ENCODE measurements at regions not wholly inside any gene's neighbourhood (a gene's known extent, or its start where the extent isn't known, plus 50 kb on each side); places are given as distances from the start of the nearest gene placed in this dataset.

- DNase-seq: no peak
Measured at GRCh38 chr10:117638664-117639200, 96.2 kb downstream of the EMX2 start.

DNA sequence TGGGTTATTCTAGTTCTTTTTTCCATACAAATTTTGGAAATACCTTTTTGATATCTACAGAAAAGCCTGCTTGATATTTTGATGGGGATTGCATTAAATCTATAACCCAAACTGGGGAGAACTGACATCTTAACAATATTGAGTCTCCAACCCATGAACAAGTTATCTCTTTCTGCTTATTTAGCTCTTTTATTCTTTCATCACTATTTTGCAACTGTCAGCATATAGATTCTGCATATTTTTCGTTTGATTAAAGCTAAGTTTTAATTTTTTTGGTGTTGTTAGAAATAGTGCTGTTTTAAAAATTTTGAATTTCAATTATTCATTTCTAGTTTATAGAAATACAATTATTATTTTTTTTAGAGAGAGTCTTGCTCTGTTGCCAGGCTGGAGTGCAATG is 97.9 kb downstream of the EMX2 start:
- no peak for DNase-seq

- DNase-seq: no peak
Measured at GRCh38 chr10:117646718-117647117, 104.2 kb downstream of the EMX2 start.

DNA sequence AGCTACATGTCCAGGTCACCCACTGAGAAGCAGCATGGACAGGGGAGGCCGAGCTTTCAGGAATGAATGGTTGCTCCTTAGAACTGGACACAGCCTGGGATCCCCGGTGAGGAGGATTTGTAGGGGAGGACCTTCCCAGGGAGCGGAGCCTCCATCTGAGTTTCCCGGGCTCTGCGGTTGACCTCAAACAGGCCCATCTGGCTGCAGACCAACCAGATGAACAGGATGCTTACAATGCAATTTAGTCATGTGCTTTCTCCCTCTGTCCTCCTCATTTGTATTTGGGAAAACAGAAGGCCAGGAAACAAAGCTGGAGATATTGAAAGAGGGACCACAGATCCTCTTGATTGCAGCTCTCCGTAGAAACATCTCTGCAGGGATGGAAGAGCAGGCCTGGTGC is 104.8 kb downstream of the EMX2 start:
- no peak for DNase-seq

GRCh38 chr10:117651121-117651520 is 108.6 kb downstream of the EMX2 start:
- no peak for DNase-seq

DNA sequence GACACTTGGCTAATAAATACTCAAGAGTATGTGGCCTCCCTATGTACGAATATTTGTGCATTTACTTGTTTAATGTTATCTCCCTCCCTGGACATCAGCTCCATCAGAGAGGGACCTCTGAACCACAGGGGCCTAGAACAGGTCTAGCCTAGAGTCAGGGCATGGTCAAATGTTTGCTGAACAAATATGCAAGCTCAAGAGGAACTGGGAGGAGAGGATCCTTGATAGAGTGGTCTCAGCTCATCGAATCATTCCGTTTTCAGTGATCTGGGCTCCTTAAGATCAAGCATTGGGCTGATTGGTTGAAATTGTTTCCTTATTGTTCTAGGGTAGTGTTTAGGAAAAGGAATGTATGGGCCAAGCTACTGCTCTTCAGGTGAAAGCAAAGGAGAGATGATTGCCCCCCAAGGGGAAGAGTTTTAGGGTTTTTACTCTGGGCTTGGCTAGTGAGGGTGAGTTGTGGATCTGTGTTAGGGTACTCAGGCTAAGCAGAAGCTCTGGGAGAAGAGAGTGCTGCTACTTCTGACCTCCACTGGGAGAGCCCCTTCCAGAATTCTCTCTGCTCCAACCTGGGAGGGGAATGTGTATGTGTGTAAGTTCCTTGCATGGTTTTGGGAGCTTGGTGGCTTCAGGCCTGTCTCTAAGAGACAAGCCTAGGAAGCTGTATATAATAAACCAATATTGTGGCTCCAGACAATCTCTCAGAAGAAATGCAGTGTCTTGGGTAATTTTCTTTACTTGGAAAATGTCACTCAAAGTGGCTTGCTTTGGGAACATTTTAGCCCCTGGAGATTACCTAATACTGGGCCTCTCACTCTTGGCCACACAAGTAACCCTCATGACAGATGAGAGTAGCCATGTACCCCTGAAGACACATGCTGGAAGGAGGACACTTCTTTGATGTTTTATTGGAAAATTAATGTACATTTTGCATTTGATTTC is 110.0 kb downstream of the EMX2 start:
- no peak for DNase-seq

- DNase-seq: no peak
Measured at GRCh38 chr10:117653170-117653515, 110.6 kb downstream of the EMX2 start.

DNA sequence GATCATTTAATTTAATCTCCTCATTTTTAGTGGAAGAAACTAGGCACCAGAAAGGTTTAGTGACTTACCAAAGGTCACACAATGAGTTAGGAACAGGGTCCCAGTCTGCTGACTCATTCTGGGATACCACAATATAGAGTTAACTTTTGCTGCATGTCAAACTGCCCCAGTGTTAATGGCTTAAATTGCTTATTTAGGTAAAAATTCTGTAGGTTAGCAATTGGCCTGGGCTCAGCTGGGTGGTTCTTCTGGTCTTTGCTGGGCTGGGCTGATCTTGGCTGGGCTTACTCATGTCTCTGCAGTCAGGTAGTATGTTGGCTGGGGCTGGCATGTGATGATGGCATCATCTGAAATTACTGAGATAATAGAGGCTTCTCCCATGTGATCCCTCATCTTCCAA is 111.6 kb downstream of the EMX2 start:
- DNase-seq: no peak

- DNase-seq: no peak
Measured at GRCh38 chr10:117656385-117657367, 114.1 kb downstream of the EMX2 start.

- DNase-seq: no peak
Measured at GRCh38 chr10:117661316-117661715, 118.8 kb downstream of the EMX2 start.

- DNase-seq: no peak
Measured at GRCh38 chr10:117662126-117662525, 119.6 kb downstream of the EMX2 start.

GRCh38 chr10:117662751-117663540 is 120.4 kb downstream of the EMX2 start:
- DNase-seq: no peak

DNA sequence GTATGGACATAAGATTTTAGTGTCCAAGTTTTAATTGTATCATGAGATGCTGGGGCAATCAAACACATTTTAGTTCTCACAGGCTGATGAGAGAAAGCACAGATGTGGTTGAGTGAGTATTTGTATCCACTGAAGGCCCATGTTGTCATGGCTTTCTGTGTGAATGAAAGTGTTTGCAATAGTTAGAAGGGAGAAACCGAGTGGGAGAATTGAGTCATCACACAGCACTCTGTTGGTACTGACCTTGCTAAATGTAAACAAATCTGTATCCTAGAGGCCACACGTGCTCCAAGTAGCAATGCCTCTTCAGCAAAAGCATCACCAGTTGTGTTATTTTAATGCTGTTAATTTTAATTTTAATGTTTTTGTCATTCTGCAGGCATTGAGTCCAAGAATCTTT is 121.2 kb downstream of the EMX2 start:
- no peak for DNase-seq

DNA sequence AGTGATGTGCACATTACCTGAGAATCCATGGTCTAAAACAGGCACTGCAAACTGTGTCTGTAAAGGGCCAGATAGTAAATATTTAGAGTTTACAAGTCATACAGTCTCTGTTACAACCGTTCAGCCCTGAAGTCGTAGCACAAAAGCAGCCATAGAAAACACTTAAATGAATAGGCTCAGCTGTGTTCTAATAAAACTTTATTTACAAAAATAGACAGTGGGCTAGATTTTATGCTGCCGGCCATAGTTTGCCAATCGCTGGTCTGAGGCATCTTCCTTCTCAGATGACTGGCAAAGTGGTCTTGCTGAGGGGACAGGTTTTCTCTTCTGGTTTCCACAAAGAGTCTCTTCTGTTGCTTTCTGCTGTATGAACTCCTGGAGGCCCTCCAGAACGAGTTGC is 121.7 kb downstream of the EMX2 start:
- DNase-seq: no peak

DNA sequence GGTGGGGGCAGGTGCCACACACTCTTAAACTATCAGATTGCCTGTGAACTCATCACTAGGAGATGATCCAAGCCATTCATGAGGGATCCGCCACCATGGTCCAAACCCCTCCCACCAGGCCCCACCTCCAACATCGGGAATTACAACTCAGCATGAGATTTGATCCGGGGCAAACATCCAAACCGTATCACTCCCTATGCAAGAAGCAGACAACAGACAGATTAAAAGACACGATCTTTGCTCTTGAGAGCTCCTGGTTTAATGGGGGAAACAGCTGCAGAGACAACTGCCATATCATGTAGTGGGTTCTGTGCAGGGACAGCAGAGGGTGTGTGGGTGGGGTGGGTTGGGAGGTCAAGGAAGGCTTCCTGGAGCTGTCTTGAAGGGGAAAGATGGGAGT is 123.6 kb downstream of the EMX2 start:
- no peak for DNase-seq

GRCh38 chr10:117666965-117667364 is 124.4 kb downstream of the EMX2 start:
- no peak for DNase-seq

- DNase-seq: no peak
Measured at GRCh38 chr10:117667831-117668230, 125.3 kb downstream of the EMX2 start.

DNA sequence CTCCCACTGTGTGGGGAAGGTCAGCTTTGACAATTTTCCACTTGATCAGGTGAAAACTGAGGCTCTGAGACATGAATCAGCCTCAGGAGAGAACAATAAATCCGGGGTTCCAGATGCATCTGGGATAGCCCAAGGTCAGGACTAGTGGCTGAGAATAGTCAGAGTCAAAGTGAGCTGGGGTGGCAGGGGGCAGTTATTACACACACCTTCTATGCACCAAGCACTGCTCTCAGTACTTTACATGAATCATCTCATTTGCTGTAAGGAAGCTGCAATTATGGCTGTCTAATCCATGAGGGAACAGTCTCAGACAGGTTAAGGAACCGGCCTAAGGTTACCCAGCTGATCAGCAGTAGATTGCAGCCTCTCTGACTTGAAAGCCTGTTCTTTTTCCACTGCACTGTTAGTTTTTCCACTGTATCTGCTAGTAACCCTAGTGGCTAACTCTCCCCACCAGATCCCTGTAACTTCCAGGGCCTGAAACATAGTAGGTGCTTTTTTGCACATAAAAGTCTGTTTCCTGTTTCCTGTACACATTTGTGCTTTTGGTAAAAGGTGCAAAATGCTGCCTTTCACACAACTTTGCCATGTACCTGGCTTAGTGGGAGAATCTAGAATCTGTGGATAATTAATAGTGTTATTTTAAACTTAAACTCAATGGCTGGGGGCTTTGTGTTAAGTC is 125.9 kb downstream of the EMX2 start:
- no peak for DNase-seq

- DNase-seq: no peak
Measured at GRCh38 chr10:117669122-117669521, 126.6 kb downstream of the EMX2 start.

- DNase-seq: no peak
Measured at GRCh38 chr10:117670116-117670904, 127.8 kb downstream of the EMX2 start.
